Urinary bladder (tissue), 3 donors: ENCODE measurements at regions not wholly inside any gene's neighbourhood (a gene's known extent, or its start where the extent isn't known, plus 50 kb on each side); places are given as distances from the start of the nearest gene placed in this dataset.
A peak's percentile ranks its signal among the peaks of the same experiment; 100 is the strongest.

Experiments
- DNase-seq: peaks from one replicate; pipeline ENCODE4 v3.0.0-alpha.2; 2015; ENCODE audit errors: extremely low spot score
- H3K27ac ChIP-seq: one replicate; pipeline ENCODE4 v1.5.1; 2013; ENCODE audit warnings: low read depth, mild to moderate bottlenecking, moderate library complexity
- H3K36me3 ChIP-seq: one replicate; pipeline ENCODE4 v1.6.1; 2013; ENCODE audit warnings: mild to moderate bottlenecking, moderate library complexity; ENCODE audit not compliant: insufficient read depth
- H3K4me1 ChIP-seq: one replicate; pipeline ENCODE4 v1.6.1; 2013; ENCODE audit warnings: mild to moderate bottlenecking, moderate library complexity; ENCODE audit not compliant: insufficient read depth
- H3K4me3 ChIP-seq: one replicate; pipeline ENCODE4 v1.5.1; 2013; ENCODE audit warnings: low read depth, low read length
- WGBS: extraction: QIAGEN DNeasy Blood & Tissue Kit; methylation state at CpG from one replicate; pipeline ENCODE4 v1.1.7; 2013; 5-methylcytosine and 5-hydroxymethylcytosine counted together
- donor health status: healthy with polysubstance abuse.
- donor health status: healthy.

DNA sequence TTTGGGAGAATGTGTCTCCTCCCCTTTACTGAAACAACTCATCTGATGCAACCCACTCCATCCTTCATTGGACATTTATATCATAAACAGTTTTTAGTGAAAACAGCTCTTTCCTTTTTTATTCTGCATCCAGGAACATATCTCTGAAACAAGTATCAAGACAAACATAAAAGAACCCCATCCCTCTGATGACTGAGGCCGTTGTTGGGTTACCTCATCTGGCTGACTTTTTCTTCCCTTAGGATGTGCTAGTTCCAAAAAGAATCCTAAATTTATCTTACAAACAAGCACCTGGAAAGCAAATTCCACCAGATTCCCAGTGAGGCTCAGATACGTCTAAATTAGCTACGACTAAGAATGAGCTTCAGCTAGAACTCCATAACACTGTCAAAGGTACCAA, 483.7 kb upstream of the INTU start:
- H3K36me3 ChIP-seq: no peaks in the 10 kb centered on the region
- no peak overlapping the region for H3K27ac ChIP-seq
- no peak for DNase-seq
- H3K4me3 ChIP-seq: no peak overlapping the region
- 85% methylated on average over 3 of the region's 3 CpGs for WGBS
- H3K4me1 ChIP-seq: peaks cover 2% of the 10 kb centered on the region

DNA sequence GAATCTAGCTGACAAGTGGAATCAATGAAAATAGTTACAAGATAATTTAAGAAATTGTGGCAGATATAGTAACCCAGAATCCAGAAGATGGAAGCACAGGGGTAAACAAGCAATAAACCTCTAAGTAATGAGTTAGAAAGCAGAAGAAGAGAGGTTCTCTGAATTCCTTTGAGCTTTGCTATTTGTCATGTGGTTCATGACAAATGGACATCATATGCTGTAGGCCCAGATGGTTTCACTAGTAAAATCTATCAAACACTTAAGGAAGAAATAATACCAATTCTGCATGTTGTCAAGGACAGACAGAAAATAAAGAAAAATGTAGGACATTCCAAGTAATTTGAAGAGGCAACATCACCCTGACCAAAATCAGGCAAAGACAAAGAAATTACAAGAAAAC, 480.8 kb upstream of the INTU start:
- no peak for DNase-seq
- H3K4me3 ChIP-seq: no peak overlapping the region
- no peaks in the 10 kb centered on the region for H3K4me1 ChIP-seq
- H3K36me3 ChIP-seq: no peaks in the 10 kb centered on the region
- no peak overlapping the region for H3K27ac ChIP-seq

DNA sequence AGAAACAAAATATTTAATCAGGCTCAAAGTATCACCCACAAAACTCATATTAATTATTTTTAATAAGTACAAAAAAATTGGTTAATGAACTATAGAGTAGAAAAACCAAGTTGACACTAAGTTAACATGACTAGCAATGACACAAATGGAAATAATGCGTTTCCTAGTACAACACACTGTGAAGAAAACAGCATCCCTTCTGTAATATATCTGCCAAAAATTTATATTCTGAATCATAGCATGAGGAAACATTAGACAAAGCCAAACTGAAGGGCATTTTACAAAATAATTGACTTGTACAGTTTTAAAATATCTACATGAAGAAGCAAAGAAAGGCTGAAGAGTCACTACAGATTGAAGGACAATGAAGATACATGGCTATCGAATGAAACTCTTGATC, 477.6 kb upstream of the INTU start:
- Histone ChIP-seq H3K4me1 (no peaks in the 10 kb centered on the region), H3K27ac (no peak overlapping the region), H3K36me3 (no peaks in the 10 kb centered on the region), H3K4me3 (no peak overlapping the region)
- DNase-seq: no peak
- WGBS: 84% methylated on average over 2 of the region's 2 CpGs

DNA sequence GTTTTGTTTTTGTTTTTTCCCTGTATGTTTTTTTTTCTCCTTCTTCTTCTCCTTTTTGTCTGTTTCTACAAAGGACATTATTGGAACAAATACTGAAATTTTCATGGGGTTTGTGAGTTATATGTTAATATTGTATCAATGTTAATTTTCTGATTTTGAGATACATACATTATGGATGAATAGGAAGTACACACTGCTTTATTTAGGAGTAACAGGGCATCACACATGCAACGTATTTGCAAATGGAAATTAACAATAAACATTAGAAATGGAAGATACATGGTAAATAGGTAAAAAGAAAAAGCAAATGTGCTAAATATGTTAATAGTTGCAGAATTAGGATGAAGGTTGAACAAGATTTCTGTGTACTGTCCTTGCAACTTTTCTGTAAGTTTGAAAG, 477.2 kb upstream of the INTU start:
- 82% methylated on average over 1 of the region's 1 CpG for WGBS
- H3K36me3 ChIP-seq: no peaks in the 10 kb centered on the region
- no peak for DNase-seq
- no peak overlapping the region for H3K4me3 ChIP-seq
- H3K4me1 ChIP-seq: no peaks in the 10 kb centered on the region
- no peak overlapping the region for H3K27ac ChIP-seq

DNA sequence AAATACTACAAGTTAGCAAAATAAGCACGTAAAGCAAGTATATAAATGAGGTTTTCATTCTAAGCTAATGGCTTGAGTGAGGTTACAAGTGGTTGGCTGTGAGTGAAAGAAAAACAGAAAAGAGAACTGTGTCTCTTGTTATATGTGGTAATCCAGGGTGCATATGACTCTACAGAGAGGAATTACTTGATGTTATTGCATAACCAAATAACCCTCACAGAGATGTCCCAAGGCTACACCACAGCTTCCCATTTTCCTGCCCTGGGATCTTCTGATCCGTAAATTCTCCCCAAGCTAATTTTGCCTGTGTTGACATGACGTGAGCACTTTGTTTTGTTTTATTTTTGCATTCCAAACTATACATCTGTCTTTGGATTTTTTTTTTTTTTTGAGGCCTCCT, 470.0 kb upstream of the INTU start:
- Histone ChIP-seq H3K4me3 (no peak overlapping the region), H3K27ac (no peak overlapping the region), H3K4me1 (no peaks in the 10 kb centered on the region), H3K36me3 (no peaks in the 10 kb centered on the region)
- WGBS: 88% methylated on average over 3 of the region's 3 CpGs
- no peak for DNase-seq

DNA sequence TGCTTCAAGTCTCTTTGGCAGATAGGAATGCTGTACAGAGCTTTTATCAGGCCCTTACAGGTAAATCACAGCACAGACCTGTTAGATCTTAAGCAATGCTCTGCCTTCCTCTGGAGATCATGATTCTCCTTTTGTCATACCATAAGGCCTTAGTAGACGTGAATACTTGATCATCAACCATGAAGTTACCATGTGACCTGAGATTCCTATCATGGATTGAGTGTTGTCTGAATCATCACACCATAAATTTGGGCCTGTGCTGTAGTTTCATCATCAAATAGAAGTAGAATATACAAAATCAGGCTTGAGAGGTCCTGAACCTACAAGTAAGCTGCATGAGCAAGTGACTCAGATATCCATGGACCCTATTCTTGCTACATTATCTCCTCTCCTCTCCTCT, 466.8 kb upstream of the INTU start:
- no peak for DNase-seq
- Histone ChIP-seq H3K36me3 (no peaks in the 10 kb centered on the region), H3K4me1 (no peaks in the 10 kb centered on the region), H3K27ac (no peak overlapping the region), H3K4me3 (no peak overlapping the region)
- 92% methylated on average over 1 of the region's 1 CpG for WGBS

DNA sequence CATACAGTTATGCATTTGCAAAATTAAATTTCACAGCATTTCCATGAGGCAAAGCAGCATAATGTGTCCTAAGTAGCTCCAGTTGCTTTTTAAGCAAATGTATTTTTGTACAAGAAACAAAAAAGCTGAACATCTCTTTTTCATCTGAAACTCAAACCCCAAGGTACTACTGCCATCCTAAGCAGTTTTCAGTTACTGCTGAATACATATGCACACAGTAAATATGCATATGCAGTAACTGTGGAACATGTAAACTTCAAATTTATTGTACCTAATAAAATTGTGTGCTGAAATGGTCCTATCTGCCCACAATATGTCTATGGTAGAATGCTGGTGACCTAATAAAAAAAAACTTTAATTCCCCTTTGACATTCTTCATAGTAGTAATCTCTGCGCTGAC, 458.6 kb upstream of the INTU start:
- WGBS: 63% methylated on average over 1 of the region's 1 CpG
- Histone ChIP-seq H3K36me3 (no peaks in the 10 kb centered on the region), H3K4me3 (no peak overlapping the region), H3K4me1 (no peaks in the 10 kb centered on the region), H3K27ac (no peak overlapping the region)
- DNase-seq: peak; percentile 65

DNA sequence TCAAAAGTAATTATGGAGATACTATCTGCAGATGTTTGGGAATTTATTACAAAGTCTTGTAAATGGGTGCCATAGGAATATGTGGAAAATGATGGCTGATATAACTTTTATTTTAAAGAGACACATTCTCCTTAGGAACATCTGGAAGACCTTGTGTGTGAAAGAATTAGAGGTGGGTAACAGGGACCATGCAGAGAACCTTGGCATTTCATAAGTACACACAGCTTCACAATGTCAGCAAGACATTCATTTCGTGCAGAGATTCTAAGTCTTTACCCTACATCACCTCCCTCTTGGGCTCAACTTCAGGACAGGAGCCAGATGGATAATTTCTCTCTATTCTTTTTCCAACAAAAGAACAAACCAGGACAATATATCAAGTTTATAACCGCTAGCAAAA, 458.1 kb upstream of the INTU start:
- Histone ChIP-seq H3K27ac (no peak overlapping the region), H3K36me3 (no peaks in the 10 kb centered on the region), H3K4me1 (no peaks in the 10 kb centered on the region), H3K4me3 (no peak overlapping the region)
- WGBS: 37% methylated on average over 2 of the region's 2 CpGs
- peak; percentile 83 for DNase-seq

DNA sequence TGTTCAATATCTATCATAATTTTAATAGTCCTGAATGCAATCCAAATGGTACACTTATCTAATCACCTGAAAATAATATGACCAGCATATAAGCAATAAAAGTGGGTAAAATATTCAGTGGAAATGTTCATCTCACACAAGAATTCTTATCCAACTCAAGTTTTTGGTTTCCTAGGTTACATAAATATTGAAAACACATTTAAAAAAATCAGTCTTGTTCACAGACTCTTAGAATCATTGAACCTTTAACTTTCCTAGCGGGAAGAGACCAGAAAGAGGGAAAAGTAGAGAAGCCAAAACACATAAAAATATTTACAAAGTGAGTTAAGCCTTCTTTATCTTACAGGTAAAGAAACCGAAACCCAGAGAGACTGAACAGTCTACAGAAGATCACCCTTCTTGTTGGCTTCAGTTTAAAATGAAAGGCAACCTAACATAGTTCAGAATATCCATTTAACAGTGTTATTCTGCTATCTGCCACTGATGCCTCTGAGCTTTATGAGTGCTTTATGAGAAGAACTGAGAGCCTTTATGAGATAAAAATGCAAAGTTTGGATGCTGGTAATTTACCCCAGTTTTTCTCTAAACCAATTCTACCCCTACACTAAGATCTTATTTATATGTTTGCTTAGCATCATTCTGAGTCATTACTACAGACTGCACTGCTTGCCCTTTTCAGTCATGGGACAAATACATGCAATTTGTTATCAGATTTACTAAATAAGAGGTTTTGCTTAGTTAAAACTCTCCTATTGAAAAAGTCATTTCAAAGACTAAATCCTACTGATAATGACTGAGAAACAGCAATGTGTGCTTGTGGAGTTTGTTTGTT, 453.3 kb upstream of the INTU start:
- H3K4me1 ChIP-seq: no peaks in the 10 kb centered on the region
- WGBS: 37% methylated on average over 2 of the region's 2 CpGs
- H3K36me3 ChIP-seq: no peaks in the 10 kb centered on the region
- no peak overlapping the region for H3K27ac ChIP-seq
- DNase-seq: no peak
- H3K4me3 ChIP-seq: no peak overlapping the region

DNA sequence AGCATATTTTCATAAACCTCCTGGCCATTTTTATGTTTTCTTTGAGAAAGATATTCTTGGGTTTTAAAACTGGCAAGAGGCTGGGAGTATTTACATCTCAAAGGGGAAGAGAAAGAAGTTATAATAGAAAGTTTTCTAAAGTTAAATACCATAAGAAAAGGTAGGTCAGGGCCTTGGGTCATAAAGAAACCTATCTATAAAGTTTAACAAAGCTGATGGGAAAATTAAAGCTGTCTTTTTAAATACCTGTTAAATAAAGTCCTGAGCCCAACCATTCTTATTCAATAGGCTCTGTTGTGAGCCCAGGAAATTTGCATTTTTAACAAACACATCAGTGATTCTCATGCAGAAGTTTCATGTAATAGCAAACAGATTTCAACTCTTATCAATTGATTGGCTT, 451.8 kb upstream of the INTU start:
- no peaks in the 10 kb centered on the region for H3K4me1 ChIP-seq
- DNase-seq: no peak
- H3K27ac ChIP-seq: no peak overlapping the region
- H3K4me3 ChIP-seq: no peak overlapping the region
- H3K36me3 ChIP-seq: no peaks in the 10 kb centered on the region

DNA sequence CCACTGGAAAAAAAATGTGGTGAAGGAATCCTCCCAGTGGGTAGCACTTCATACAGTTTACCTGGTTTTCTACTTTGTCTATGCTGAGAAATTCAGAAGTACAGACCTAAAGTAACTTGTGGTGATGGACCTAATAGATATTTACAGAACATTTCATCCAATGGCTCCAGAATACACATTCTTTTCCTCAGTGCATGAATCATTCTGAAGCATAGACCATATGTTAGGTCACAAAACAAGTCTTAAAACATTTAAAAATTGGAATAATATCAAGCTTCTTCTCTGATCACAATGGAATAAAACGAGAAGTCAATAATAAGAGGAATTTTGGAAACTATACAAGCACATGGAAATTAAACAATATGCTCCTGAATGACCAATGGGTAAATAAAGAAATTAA, 450.1 kb upstream of the INTU start:
- no peak for DNase-seq
- Histone ChIP-seq H3K4me3 (no peak overlapping the region), H3K27ac (no peak overlapping the region), H3K36me3 (no peaks in the 10 kb centered on the region), H3K4me1 (no peaks in the 10 kb centered on the region)
- 57% methylated on average over 1 of the region's 1 CpG for WGBS

DNA sequence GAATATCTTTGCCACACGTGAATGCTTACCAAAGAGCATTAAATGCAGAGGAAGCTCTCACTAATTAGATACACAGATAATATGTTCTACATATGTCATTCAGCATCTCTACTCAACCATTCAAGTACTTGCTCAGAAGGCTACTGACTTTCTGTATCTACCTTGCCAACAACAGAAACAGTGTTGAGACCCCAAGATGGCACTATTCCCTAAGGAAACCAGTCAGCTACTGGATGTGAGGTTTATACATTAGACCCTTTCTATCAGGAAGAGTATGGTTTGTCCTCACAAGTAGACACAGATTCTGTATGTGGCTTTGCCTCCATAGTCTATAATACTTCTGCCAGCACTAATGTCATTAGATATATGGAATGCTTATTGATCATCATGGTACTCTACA, 443.9 kb upstream of the INTU start:
- DNase-seq: no peak
- 76% methylated on average over 1 of the region's 1 CpG for WGBS
- no peak overlapping the region for H3K4me3 ChIP-seq
- H3K36me3 ChIP-seq: no peaks in the 10 kb centered on the region
- H3K4me1 ChIP-seq: no peaks in the 10 kb centered on the region
- H3K27ac ChIP-seq: no peak overlapping the region

DNA sequence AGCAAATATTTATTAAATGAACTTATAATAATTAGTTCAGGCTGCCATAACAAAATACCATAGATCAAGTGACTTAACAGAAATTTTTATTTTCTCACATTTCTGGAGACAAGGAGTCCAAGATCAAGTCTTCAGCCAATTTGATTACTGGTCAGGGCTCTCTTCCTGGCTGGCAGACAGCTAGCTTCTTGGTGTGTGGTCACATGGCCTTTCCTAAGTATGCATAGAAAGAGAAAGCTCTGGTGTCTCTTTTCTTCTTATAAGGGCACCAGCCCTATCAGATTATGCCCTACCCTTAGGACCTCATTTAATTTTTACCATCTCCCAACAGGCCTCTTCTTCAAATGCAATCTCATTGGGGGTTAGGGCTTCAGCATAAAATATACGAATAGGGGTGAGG, 438.5 kb upstream of the INTU start:
- H3K36me3 ChIP-seq: no peaks in the 10 kb centered on the region
- no peak for DNase-seq
- H3K4me3 ChIP-seq: no peak overlapping the region
- H3K27ac ChIP-seq: no peak overlapping the region
- WGBS: 49% methylated on average over 1 of the region's 1 CpG
- no peaks in the 10 kb centered on the region for H3K4me1 ChIP-seq

DNA sequence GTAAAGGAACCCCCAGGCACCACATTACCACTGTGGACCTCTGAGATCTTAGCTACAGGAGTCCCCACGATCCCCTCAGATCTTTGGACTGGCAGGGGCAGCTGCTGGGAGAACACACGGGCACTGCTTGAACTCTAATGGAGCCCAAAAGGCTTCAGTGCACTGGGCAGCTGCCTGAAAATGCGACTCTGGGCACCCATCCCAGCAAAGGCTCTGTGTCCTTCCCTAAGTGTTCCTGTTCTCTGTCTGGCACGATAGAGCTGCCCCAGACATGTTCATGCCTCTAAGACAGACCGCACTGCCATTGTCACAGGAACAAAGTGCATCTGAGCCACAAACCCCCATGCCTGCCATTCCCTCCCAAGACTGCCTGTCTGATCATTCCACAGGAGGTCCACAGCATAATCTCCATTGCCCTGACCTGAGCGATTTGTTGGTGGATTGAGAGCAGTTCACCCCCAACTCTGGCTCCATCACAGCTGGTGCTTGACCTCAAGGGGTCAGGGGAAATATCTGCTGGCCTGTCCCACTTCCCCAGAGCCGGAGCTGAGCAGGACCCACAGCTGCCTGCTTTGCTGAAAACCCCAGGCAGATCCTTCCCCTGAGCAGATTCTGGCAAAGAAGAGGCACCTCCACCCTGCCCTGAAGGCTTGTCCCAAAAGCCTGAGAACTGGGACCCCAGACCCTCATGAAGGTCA, 436.0 kb upstream of the INTU start:
- 65% methylated on average over 7 of the region's 7 CpGs for WGBS
- no peak overlapping the region for H3K4me3 ChIP-seq
- no peaks in the 10 kb centered on the region for H3K4me1 ChIP-seq
- no peaks in the 10 kb centered on the region for H3K36me3 ChIP-seq
- no peak for DNase-seq
- H3K27ac ChIP-seq: no peak overlapping the region
